ENCODE measurements at regions not wholly inside any gene's neighbourhood (a gene's known extent, or its start where the extent isn't known, plus 50 kb on each side); places are given as distances from the start of the nearest gene placed in this dataset.

- Histone ChIP-seq H3K4me3 (ENCODE audit: low read depth, low read length) (no peak overlapping the region), H2AFZ (ENCODE audit: low read length, unreplicated experiment) (no peak overlapping the region), H3K36me3 (ENCODE audit: insufficient read depth, low read length) (no peaks in the 10 kb centered on the region), H3K4me1 (ENCODE audit: control insufficient read depth, insufficient read depth, low read length, unreplicated experiment) (no peaks in the 10 kb centered on the region), H3K27me3 (ENCODE audit: insufficient read depth, low read length) (no peaks in the 10 kb centered on the region), H3K27ac (ENCODE audit: low read depth, low read length) (no peak overlapping the region), H3K79me2 (ENCODE audit: control insufficient read depth, insufficient read depth, low read length, unreplicated experiment) (no peaks in the 10 kb centered on the region)
These were observed 235.6 kb downstream of the ERMARD start for GRCh38 chr6:169986848-169987498.

GRCh38 chr6:169986171-169986847 lies 234.9 kb downstream of the ERMARD start:
- Histone ChIP-seq H3K4me3 (ENCODE audit: low read depth, low read length) (no peak overlapping the region), H3K4me1 (ENCODE audit: control insufficient read depth, insufficient read depth, low read length, unreplicated experiment) (no peaks in the 10 kb centered on the region), H3K36me3 (ENCODE audit: insufficient read depth, low read length) (no peaks in the 10 kb centered on the region), H3K27me3 (ENCODE audit: insufficient read depth, low read length) (no peaks in the 10 kb centered on the region), H3K27ac (ENCODE audit: low read depth, low read length) (no peak overlapping the region), H3K79me2 (ENCODE audit: control insufficient read depth, insufficient read depth, low read length, unreplicated experiment) (no peaks in the 10 kb centered on the region), H2AFZ (ENCODE audit: low read length, unreplicated experiment) (no peak overlapping the region)

GRCh38 chr6:169985121-169986015 lies 233.9 kb downstream of the ERMARD start:
- H3K4me1 ChIP-seq (ENCODE audit: control insufficient read depth, insufficient read depth, low read length, unreplicated experiment) = no peaks in the 10 kb centered on the region
- H3K4me3 ChIP-seq (ENCODE audit: low read depth, low read length) = no peak overlapping the region
- no peak overlapping the region for H2AFZ ChIP-seq (ENCODE audit: low read length, unreplicated experiment)
- no peak overlapping the region for H3K27ac ChIP-seq (ENCODE audit: low read depth, low read length)
- no peaks in the 10 kb centered on the region for H3K36me3 ChIP-seq (ENCODE audit: insufficient read depth, low read length)
- no peaks in the 10 kb centered on the region for H3K79me2 ChIP-seq (ENCODE audit: control insufficient read depth, insufficient read depth, low read length, unreplicated experiment)
- H3K27me3 ChIP-seq (ENCODE audit: insufficient read depth, low read length) = no peaks in the 10 kb centered on the region

- H3K4me1 ChIP-seq (ENCODE audit: control insufficient read depth, insufficient read depth, low read length, unreplicated experiment) = no peaks in the 10 kb centered on the region
- H3K36me3 ChIP-seq (ENCODE audit: insufficient read depth, low read length) = no peaks in the 10 kb centered on the region
- H3K27me3 ChIP-seq (ENCODE audit: insufficient read depth, low read length) = no peaks in the 10 kb centered on the region
- H3K27ac ChIP-seq (ENCODE audit: low read depth, low read length) = no peak overlapping the region
- no peaks in the 10 kb centered on the region for H3K79me2 ChIP-seq (ENCODE audit: control insufficient read depth, insufficient read depth, low read length, unreplicated experiment)
- H3K4me3 ChIP-seq (ENCODE audit: low read depth, low read length) = no peak overlapping the region
- H2AFZ ChIP-seq (ENCODE audit: low read length, unreplicated experiment) = no peak overlapping the region
These were observed 233.0 kb downstream of the ERMARD start for GRCh38 chr6:169984181-169985120.

- Histone ChIP-seq H3K4me1 (ENCODE audit: control insufficient read depth, insufficient read depth, low read length, unreplicated experiment) (no peaks in the 10 kb centered on the region), H3K36me3 (ENCODE audit: insufficient read depth, low read length) (no peaks in the 10 kb centered on the region), H3K79me2 (ENCODE audit: control insufficient read depth, insufficient read depth, low read length, unreplicated experiment) (no peaks in the 10 kb centered on the region), H3K27me3 (ENCODE audit: insufficient read depth, low read length) (no peaks in the 10 kb centered on the region), H3K4me3 (ENCODE audit: low read depth, low read length) (no peak overlapping the region), H2AFZ (ENCODE audit: low read length, unreplicated experiment) (no peak overlapping the region), H3K27ac (ENCODE audit: low read depth, low read length) (no peak overlapping the region)
These were observed 232.2 kb downstream of the ERMARD start for GRCh38 chr6:169983651-169984050.

- H3K4me3 ChIP-seq (ENCODE audit: low read depth, low read length) = no peak overlapping the region
- no peaks in the 10 kb centered on the region for H3K36me3 ChIP-seq (ENCODE audit: insufficient read depth, low read length)
- H3K79me2 ChIP-seq (ENCODE audit: control insufficient read depth, insufficient read depth, low read length, unreplicated experiment) = no peaks in the 10 kb centered on the region
- H3K27me3 ChIP-seq (ENCODE audit: insufficient read depth, low read length) = no peaks in the 10 kb centered on the region
- no peak overlapping the region for H3K27ac ChIP-seq (ENCODE audit: low read depth, low read length)
- H2AFZ ChIP-seq (ENCODE audit: low read length, unreplicated experiment) = no peak overlapping the region
- no peaks in the 10 kb centered on the region for H3K4me1 ChIP-seq (ENCODE audit: control insufficient read depth, insufficient read depth, low read length, unreplicated experiment)
These were observed 231.3 kb downstream of the ERMARD start for GRCh38 chr6:169982461-169983386.

- H3K36me3 ChIP-seq (ENCODE audit: insufficient read depth, low read length) = no peaks in the 10 kb centered on the region
- no peak overlapping the region for H3K4me3 ChIP-seq (ENCODE audit: low read depth, low read length)
- no peak overlapping the region for H2AFZ ChIP-seq (ENCODE audit: low read length, unreplicated experiment)
- H3K4me1 ChIP-seq (ENCODE audit: control insufficient read depth, insufficient read depth, low read length, unreplicated experiment) = no peaks in the 10 kb centered on the region
- H3K27me3 ChIP-seq (ENCODE audit: insufficient read depth, low read length) = no peaks in the 10 kb centered on the region
- H3K79me2 ChIP-seq (ENCODE audit: control insufficient read depth, insufficient read depth, low read length, unreplicated experiment) = no peaks in the 10 kb centered on the region
- H3K27ac ChIP-seq (ENCODE audit: low read depth, low read length) = no peak overlapping the region
These were observed 230.5 kb downstream of the ERMARD start for GRCh38 chr6:169981969-169982368.

GRCh38 chr6:169981568-169981967 lies 230.1 kb downstream of the ERMARD start:
- no peak overlapping the region for H3K4me3 ChIP-seq (ENCODE audit: low read depth, low read length)
- H3K4me1 ChIP-seq (ENCODE audit: control insufficient read depth, insufficient read depth, low read length, unreplicated experiment) = no peaks in the 10 kb centered on the region
- no peak overlapping the region for H2AFZ ChIP-seq (ENCODE audit: low read length, unreplicated experiment)
- no peaks in the 10 kb centered on the region for H3K79me2 ChIP-seq (ENCODE audit: control insufficient read depth, insufficient read depth, low read length, unreplicated experiment)
- no peaks in the 10 kb centered on the region for H3K27me3 ChIP-seq (ENCODE audit: insufficient read depth, low read length)
- no peaks in the 10 kb centered on the region for H3K36me3 ChIP-seq (ENCODE audit: insufficient read depth, low read length)
- H3K27ac ChIP-seq (ENCODE audit: low read depth, low read length) = no peak overlapping the region

- no peak overlapping the region for H2AFZ ChIP-seq (ENCODE audit: low read length, unreplicated experiment)
- H3K4me3 ChIP-seq (ENCODE audit: low read depth, low read length) = no peak overlapping the region
- H3K27me3 ChIP-seq (ENCODE audit: insufficient read depth, low read length) = no peaks in the 10 kb centered on the region
- no peaks in the 10 kb centered on the region for H3K36me3 ChIP-seq (ENCODE audit: insufficient read depth, low read length)
- H3K4me1 ChIP-seq (ENCODE audit: control insufficient read depth, insufficient read depth, low read length, unreplicated experiment) = no peaks in the 10 kb centered on the region
- H3K27ac ChIP-seq (ENCODE audit: low read depth, low read length) = no peak overlapping the region
- no peaks in the 10 kb centered on the region for H3K79me2 ChIP-seq (ENCODE audit: control insufficient read depth, insufficient read depth, low read length, unreplicated experiment)
These were observed 229.5 kb downstream of the ERMARD start for GRCh38 chr6:169980826-169981450.
